GM12892 (cell line): ENCODE measurements at regions not wholly inside any gene's neighbourhood (a gene's known extent, or its start where the extent isn't known, plus 50 kb on each side); places are given as distances from the start of the nearest gene placed in this dataset.

ENCODE experiments used
- POLR2A ChIP-seq: IDR thresholded peaks from 2 replicates; pipeline ENCODE4 v1.6.1; 2011; ENCODE audit warnings: low read depth, low read length, control low read depth
- POLR2AphosphoS5 ChIP-seq: IDR thresholded peaks from 2 replicates; pipeline ENCODE4 v1.6.1; 2011; ENCODE audit warnings: low read depth, low read length, control low read depth
- TAF1 ChIP-seq: IDR thresholded peaks from 2 replicates; pipeline ENCODE4 v1.6.1; 2011; ENCODE audit warnings: low read depth, mild to moderate bottlenecking, control low read depth, low read length, borderline replicate concordance

- TF ChIP-seq POLR2A (no peak), POLR2AphosphoS5 (no peak), TAF1 (no peak)
Observed at GRCh38 chr18:67453901-67454300, 62.6 kb downstream of the DSEL start.
